ENCODE measurements at regions not wholly inside any gene's neighbourhood (a gene's known extent, or its start where the extent isn't known, plus 50 kb on each side); places are given as distances from the start of the nearest gene placed in this dataset.

GRCh38 chr9:95666096-95666784, 149.5 kb upstream of the PTCH1 start:
- peak; percentile 15 to 17 for DNase-seq

GRCh38 chr9:95653246-95653645, 136.5 kb upstream of the PTCH1 start:
- DNase-seq, result no peak

GRCh38 chr9:95650720-95651119, 133.9 kb upstream of the PTCH1 start:
- DNase-seq, result no peak

- no peak for DNase-seq
Measured at GRCh38 chr9:95649801-95650213, 133.0 kb upstream of the PTCH1 start.

- DNase-seq, result no peak
Measured at GRCh38 chr9:95648225-95648624, 131.5 kb upstream of the PTCH1 start.

- no peak for DNase-seq
Measured at GRCh38 chr9:95645992-95646391, 129.2 kb upstream of the PTCH1 start.

- DNase-seq, result no peak
Measured at GRCh38 chr9:95645579-95645978, 128.8 kb upstream of the PTCH1 start.

GRCh38 chr9:95644377-95644776, 127.6 kb upstream of the PTCH1 start:
- DNase-seq, result no peak

GRCh38 chr9:95643619-95644018, 126.8 kb upstream of the PTCH1 start:
- DNase-seq, result no peak

GRCh38 chr9:95642189-95642588, 125.4 kb upstream of the PTCH1 start:
- peak in 1 of 2 experiments; percentile 41 for DNase-seq

- DNase-seq, result peak; percentile 54 to 70
Measured at GRCh38 chr9:95641586-95641985, 124.8 kb upstream of the PTCH1 start.

GRCh38 chr9:95640336-95640735, 123.6 kb upstream of the PTCH1 start:
- no peak for DNase-seq

- no peak for DNase-seq
Measured at GRCh38 chr9:95635986-95636671, 119.4 kb upstream of the PTCH1 start.

- DNase-seq, result no peak
Measured at GRCh38 chr9:95634536-95634935, 117.8 kb upstream of the PTCH1 start.

GRCh38 chr9:95634114-95634513, 117.3 kb upstream of the PTCH1 start:
- no peak for DNase-seq

- no peak for DNase-seq
Measured at GRCh38 chr9:95629585-95629984, 112.8 kb upstream of the PTCH1 start.

- no peak for DNase-seq
Measured at GRCh38 chr9:95627802-95628201, 111.0 kb upstream of the PTCH1 start.

GRCh38 chr9:95626885-95627558, 110.3 kb upstream of the PTCH1 start:
- no peak for DNase-seq

GRCh38 chr9:95626341-95626740, 109.6 kb upstream of the PTCH1 start:
- no peak for DNase-seq

- no peak for DNase-seq
Measured at GRCh38 chr9:95623640-95624039, 106.9 kb upstream of the PTCH1 start.

- DNase-seq, result no peak
Measured at GRCh38 chr9:95620722-95621121, 104.0 kb upstream of the PTCH1 start.

- no peak for DNase-seq
Measured at GRCh38 chr9:95620314-95620713, 103.5 kb upstream of the PTCH1 start.

GRCh38 chr9:95615246-95615645, 98.5 kb upstream of the PTCH1 start:
- no peak for DNase-seq

GRCh38 chr9:95613670-95614069, 96.9 kb upstream of the PTCH1 start:
- DNase-seq, result no peak

Measured in NCI-H2081 (cell line).